Thoracic aorta (tissue), 2 donors: ENCODE measurements at regions not wholly inside any gene's neighbourhood (a gene's known extent, or its start where the extent isn't known, plus 50 kb on each side); places are given as distances from the start of the nearest gene placed in this dataset.

ENCODE experiments used
- ATAC-seq: fragments of 150-250 bp; one replicate; pipeline ENCODE4 v1.8.0; 2017; ENCODE audit warnings: low read depth; ENCODE audit not compliant: insufficient number of reproducible peaks, low FRiP score
- DNase-seq: peaks from one replicate; pipeline ENCODE4 v3.0.0-alpha.2; 2020; ENCODE audit warnings: low spot score
- H3K27ac ChIP-seq, 2 donors: fragments of 200-600 bp; sonication (generic); 1 replicate in 1 of 2; 2 replicates in 1 of 2; pipeline ENCODE4 v1.5.1; 2016; ENCODE audit warnings: mild to moderate bottlenecking in 2 of 2, moderate library complexity in 2 of 2
- H3K27me3 ChIP-seq: fragments of 200-600 bp; sonication (generic); replicated peaks from 2 replicates; pipeline ENCODE4 v1.6.0; 2016; ENCODE audit warnings: mild to moderate bottlenecking; ENCODE audit not compliant: insufficient read depth
- H3K36me3 ChIP-seq: fragments of 200-600 bp; sonication (generic); one replicate; pipeline ENCODE4 v1.5.1; 2016
- H3K4me1 ChIP-seq, 2 donors: fragments of 200-600 bp; sonication (generic); 1 replicate in 1 of 2; 2 replicates in 1 of 2; pipeline versions ENCODE4 v1.5.1 to v1.6.0; 2016; ENCODE audit warnings: low read depth in 2 of 2, mild to moderate bottlenecking in 1 of 2; ENCODE audit not compliant: control insufficient read depth in 1 of 2
- H3K4me3 ChIP-seq: fragments of 200-600 bp; sonication (generic); 2 replicates; pipeline ENCODE4 v1.5.1; 2016; ENCODE audit warnings: mild to moderate bottlenecking
- H3K9me3 ChIP-seq: fragments of 200-600 bp; sonication (generic); 2 replicates; pipeline ENCODE4 v1.5.1; 2016
- CTCF ChIP-seq: fragments of 200-600 bp; sonication (generic); IDR thresholded peaks from one replicate; pipeline ENCODE4 v1.5.1; 2019; ENCODE audit warnings: antibody characterized with exemption

DNA sequence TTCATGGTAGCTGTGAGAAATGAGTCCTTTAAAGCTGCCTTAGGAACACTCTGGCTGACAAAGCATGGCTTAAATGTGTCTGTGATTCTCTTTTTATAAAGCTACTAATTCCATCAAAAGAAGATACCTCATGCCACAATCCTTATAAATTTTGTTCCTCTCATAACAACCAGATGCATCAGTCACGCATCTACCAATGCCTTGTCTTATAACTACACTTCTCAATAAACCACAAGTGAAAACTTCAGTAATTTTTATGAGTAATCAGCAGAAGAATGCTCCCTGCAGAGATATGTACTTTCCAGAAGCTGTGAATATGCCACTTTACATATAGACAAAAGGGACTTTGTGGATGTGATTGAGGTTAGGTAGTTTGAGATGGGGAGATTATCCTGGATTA lies 147.8 kb downstream of the SUCLA2 start:
- ATAC-seq (no peak), DNase-seq (no peak)
- Histone ChIP-seq H3K4me3 (no peak overlapping the region), H3K9me3 (no peaks in the 10 kb centered on the region), H3K4me1 (no peaks in the 10 kb centered on the region), H3K27me3 (no peaks in the 10 kb centered on the region), H3K27ac (no peak overlapping the region), H3K36me3 (no peaks in the 10 kb centered on the region)
- no peak for TF ChIP-seq CTCF

GRCh38 chr13:47846886-47847285 lies 154.2 kb downstream of the SUCLA2 start:
- Histone ChIP-seq H3K4me1 (no peaks in the 10 kb centered on the region), H3K4me3 (no peak overlapping the region), H3K9me3 (no peaks in the 10 kb centered on the region), H3K36me3 (no peaks in the 10 kb centered on the region), H3K27me3 (no peaks in the 10 kb centered on the region), H3K27ac (no peak overlapping the region)
- TF ChIP-seq CTCF: no peak
- ATAC-seq: no peak
- DNase-seq: no peak

DNA sequence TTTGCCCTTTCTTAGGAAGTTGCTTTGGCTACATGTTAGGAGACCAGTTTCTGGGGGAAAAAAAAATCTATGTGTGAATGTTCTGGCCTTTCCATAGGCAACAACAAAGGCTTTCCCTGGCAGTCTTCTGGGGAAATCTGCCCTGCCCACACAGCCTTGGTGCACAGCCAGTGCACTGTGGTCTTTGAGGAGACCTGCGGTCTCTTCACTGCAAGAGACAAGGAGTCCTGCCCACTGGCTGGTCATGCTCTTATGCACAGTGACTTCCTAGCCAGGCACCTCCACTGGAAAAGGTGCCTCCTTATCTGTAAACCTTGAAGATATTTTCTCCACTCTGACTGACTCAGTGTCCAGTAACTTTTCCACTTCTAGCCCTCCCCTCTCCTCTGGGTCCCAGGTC lies 155.1 kb downstream of the SUCLA2 start:
- no peak overlapping the region for H3K27ac ChIP-seq
- TF ChIP-seq CTCF: no peak
- no peaks in the 10 kb centered on the region for H3K27me3 ChIP-seq
- H3K36me3 ChIP-seq: no peaks in the 10 kb centered on the region
- no peaks in the 10 kb centered on the region for H3K9me3 ChIP-seq
- DNase-seq (no peak), ATAC-seq (no peak)
- no peak overlapping the region for H3K4me3 ChIP-seq
- no peaks in the 10 kb centered on the region for H3K4me1 ChIP-seq

- H3K27me3 ChIP-seq: no peaks in the 10 kb centered on the region
- no peak overlapping the region for H3K27ac ChIP-seq
These were observed 158.1 kb downstream of the SUCLA2 start for GRCh38 chr13:47843005-47843404.

GRCh38 chr13:47841151-47841550 lies 159.9 kb downstream of the SUCLA2 start:
- DNase-seq (no peak), ATAC-seq (no peak)
- Histone ChIP-seq H3K4me3 (no peak overlapping the region), H3K27me3 (no peaks in the 10 kb centered on the region), H3K36me3 (no peaks in the 10 kb centered on the region), H3K9me3 (no peaks in the 10 kb centered on the region), H3K4me1 (no peaks in the 10 kb centered on the region), H3K27ac (no peak overlapping the region)
- no peak for TF ChIP-seq CTCF

More at GRCh38 chr13:47843005-47843404, 158.1 kb downstream of the SUCLA2 start:
- Histone ChIP-seq H3K4me3 (no peak overlapping the region), H3K36me3 (no peaks in the 10 kb centered on the region), H3K9me3 (no peaks in the 10 kb centered on the region), H3K4me1 (no peaks in the 10 kb centered on the region)
- no peak for TF ChIP-seq CTCF
- DNase-seq: no peak
- no peak for ATAC-seq
